ENCODE measurements at regions not wholly inside any gene's neighbourhood (a gene's known extent, or its start where the extent isn't known, plus 50 kb on each side); places are given as distances from the start of the nearest gene placed in this dataset.

GRCh38 chr5:158644301-158644700 lies 455.4 kb downstream of the EBF1 start:
- TF ChIP-seq, protein P1, sequence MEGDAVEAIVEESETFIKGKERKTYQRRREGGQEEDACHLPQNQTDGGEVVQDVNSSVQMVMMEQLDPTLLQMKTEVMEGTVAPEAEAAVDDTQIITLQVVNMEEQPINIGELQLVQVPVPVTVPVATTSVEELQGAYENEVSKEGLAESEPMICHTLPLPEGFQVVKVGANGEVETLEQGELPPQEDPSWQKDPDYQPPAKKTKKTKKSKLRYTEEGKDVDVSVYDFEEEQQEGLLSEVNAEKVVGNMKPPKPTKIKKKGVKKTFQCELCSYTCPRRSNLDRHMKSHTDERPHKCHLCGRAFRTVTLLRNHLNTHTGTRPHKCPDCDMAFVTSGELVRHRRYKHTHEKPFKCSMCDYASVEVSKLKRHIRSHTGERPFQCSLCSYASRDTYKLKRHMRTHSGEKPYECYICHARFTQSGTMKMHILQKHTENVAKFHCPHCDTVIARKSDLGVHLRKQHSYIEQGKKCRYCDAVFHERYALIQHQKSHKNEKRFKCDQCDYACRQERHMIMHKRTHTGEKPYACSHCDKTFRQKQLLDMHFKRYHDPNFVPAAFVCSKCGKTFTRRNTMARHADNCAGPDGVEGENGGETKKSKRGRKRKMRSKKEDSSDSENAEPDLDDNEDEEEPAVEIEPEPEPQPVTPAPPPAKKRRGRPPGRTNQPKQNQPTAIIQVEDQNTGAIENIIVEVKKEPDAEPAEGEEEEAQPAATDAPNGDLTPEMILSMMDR (IDR thresholded peaks at IDR 0.05): no peak
- H3K36me3 ChIP-seq: no peaks in the 10 kb centered on the region
- H3K4me3 ChIP-seq: no peak overlapping the region
- no peaks in the 10 kb centered on the region for H3K27me3 ChIP-seq
- no peak overlapping the region for H3K27ac ChIP-seq
- H3K9me3 ChIP-seq: no peaks in the 10 kb centered on the region
- H3K4me1 ChIP-seq: peaks cover 0 to 9% of the 10 kb centered on the region in 2 donors
- DNase-seq (ENCODE audit: low spot score): no peak

DNA sequence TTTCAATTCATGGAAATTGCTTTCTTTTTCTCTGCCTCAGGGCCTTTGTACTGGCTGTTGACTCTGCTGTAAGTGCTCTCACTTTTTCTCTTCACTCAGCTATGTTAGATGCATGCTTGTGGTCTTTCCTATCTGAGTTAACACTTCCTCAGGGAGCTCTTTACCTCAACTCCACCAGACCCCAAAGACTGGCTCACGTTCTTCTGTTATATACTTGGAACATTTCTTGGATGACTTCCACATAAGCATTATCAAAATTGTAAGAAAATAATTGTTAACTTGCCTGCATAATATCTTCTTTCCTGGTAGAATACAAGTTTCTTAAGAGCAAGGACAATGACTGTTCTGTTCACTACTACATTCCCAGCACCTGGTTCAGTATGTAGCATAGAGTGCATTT lies 455.9 kb downstream of the EBF1 start:
- H3K4me1 ChIP-seq: peaks cover 0 to 9% of the 10 kb centered on the region in 2 donors
- H3K27me3 ChIP-seq: no peaks in the 10 kb centered on the region
- H3K27ac ChIP-seq: no peak overlapping the region
- no peaks in the 10 kb centered on the region for H3K36me3 ChIP-seq
- TF ChIP-seq, protein P1 (IDR thresholded peaks at IDR 0.05): no peak
- H3K9me3 ChIP-seq: no peaks in the 10 kb centered on the region
- no peak overlapping the region for H3K4me3 ChIP-seq
- DNase-seq (ENCODE audit: low spot score): no peak

DNA sequence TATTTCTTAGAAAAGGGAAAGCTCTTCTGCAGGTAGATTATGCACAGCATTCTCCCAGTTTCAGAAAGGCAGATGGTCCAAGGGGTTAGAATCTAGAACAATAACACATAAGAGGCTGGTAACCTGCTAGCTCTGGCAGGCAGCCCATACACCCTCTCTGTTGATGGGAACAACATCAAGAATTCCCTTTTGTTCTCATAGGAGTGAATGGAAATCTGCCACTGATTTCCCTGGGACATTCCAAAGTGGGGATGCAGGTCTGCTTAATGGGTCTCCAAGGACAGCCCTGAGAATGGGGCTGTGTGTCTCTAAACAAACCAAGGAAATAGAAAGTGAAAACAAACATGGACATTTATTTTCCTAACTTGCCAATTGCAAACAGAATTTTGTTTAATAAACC lies 456.8 kb downstream of the EBF1 start:
- TF ChIP-seq, protein P1 (IDR thresholded peaks at IDR 0.05): no peak
- Histone ChIP-seq H3K9me3 (no peaks in the 10 kb centered on the region), H3K27ac (no peak overlapping the region), H3K36me3 (no peaks in the 10 kb centered on the region), H3K27me3 (no peaks in the 10 kb centered on the region), H3K4me1 (peaks cover 0 to 9% of the 10 kb centered on the region in 2 donors), H3K4me3 (no peak overlapping the region)
- DNase-seq (ENCODE audit: low spot score): no peak

DNA sequence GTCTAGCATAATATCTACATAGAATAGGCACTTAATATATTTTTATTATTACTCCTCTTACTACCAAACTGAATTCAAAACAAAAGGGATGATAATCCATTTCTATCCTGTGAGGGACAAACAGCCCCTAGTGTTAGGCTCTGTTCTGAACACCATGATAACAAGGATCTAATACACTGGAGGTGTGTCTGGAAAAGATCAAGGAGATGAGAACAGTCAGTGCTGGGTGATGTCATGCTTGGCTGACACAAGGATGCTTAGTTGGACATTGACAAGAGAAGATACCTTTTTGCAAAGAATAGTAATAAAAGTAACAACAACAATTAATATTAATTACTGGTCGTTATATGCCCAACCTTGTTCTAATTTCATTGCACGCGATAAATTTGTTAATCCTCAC lies 458.7 kb downstream of the EBF1 start:
- Histone ChIP-seq H3K9me3 (no peaks in the 10 kb centered on the region), H3K4me1 (peaks cover 0 to 9% of the 10 kb centered on the region in 2 donors), H3K27ac (no peak overlapping the region), H3K27me3 (no peaks in the 10 kb centered on the region), H3K4me3 (no peak overlapping the region), H3K36me3 (no peaks in the 10 kb centered on the region)
- TF ChIP-seq, protein P1 (IDR thresholded peaks at IDR 0.05): no peak
- DNase-seq (ENCODE audit: low spot score): no peak

DNA sequence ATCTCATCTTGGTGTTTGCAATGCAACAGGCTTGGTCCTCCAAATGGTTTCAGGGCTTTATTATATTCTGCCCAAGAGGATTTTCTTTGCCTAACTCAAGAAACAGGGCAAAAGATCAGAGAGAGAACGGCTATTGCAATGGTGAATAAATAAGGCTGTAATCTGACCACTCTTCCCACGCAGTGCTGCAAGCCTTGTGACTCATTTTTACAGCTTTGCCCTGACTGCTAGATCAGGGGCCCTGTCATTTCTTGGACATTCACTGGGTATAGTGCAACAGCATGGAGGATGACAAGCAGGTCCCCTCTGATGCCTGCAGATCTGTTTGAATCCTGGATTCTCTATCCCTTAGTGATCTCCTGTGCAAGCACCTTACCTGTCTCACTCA lies 459.1 kb downstream of the EBF1 start:
- DNase-seq (ENCODE audit: low spot score): no peak
- no peaks in the 10 kb centered on the region for H3K36me3 ChIP-seq
- TF ChIP-seq, protein P1 (IDR thresholded peaks at IDR 0.05): no peak
- peaks cover 0 to 9% of the 10 kb centered on the region in 2 donors for H3K4me1 ChIP-seq
- H3K27me3 ChIP-seq: no peaks in the 10 kb centered on the region
- no peak overlapping the region for H3K4me3 ChIP-seq
- H3K9me3 ChIP-seq: no peaks in the 10 kb centered on the region
- no peak overlapping the region for H3K27ac ChIP-seq

GRCh38 chr5:158639881-158640592 lies 459.7 kb downstream of the EBF1 start:
- Histone ChIP-seq H3K4me1 (peaks cover 0 to 9% of the 10 kb centered on the region in 2 donors), H3K36me3 (no peaks in the 10 kb centered on the region), H3K9me3 (no peaks in the 10 kb centered on the region), H3K27ac (no peak overlapping the region), H3K4me3 (no peak overlapping the region), H3K27me3 (no peaks in the 10 kb centered on the region)
- TF ChIP-seq, protein P1 (IDR thresholded peaks at IDR 0.05): no peak
- DNase-seq (ENCODE audit: low spot score): no peak
